ENCODE measurements at regions not wholly inside any gene's neighbourhood (a gene's known extent, or its start where the extent isn't known, plus 50 kb on each side); places are given as distances from the start of the nearest gene placed in this dataset.

- peak overlapping the region; percentile 27; the same call in 1 of the 2 replicates for H2AFZ ChIP-seq (ENCODE audit: low read depth)
- H3K36me3 ChIP-seq (replicated peaks in 1 of 2; ENCODE audit: control insufficient read depth in 1 of 2, insufficient read depth in 2 of 2, low read length in 1 of 2): no peaks in the 10 kb centered on the region
- H3K27ac ChIP-seq (ENCODE audit: low read depth in 2 of 2, low read length in 1 of 2): peak overlapping the region in 1 of 2 experiments; percentile 52; a peak in 2 of 4 replicates
Observed at GRCh38 chr1:58412071-58412580, 134.4 kb downstream of the OMA1 start.

More at GRCh38 chr1:58412071-58412580, 134.4 kb downstream of the OMA1 start:
- Histone ChIP-seq H3K4me2 (peak overlapping the region; percentile 53), H3K9me3 (no peaks in the 10 kb centered on the region), H3K27me3 (ENCODE audit: insufficient read depth) (no peaks in the 10 kb centered on the region), H3K4me1 (ENCODE audit: control insufficient read depth in 1 of 2, insufficient read depth in 2 of 2, low read depth in 1 of 2, low read length in 1 of 2) (peaks cover 2 to 13% of the 10 kb centered on the region in 2 experiments; a peak in 2 of 4 replicates), H4K20me1 (ENCODE audit: insufficient read depth) (no peaks in the 10 kb centered on the region), H3K79me2 (ENCODE audit: insufficient read depth) (no peaks in the 10 kb centered on the region), H3K9me2 (no peaks in the 10 kb centered on the region), H3K4me3 (ENCODE audit: low read depth in 2 of 2, low read length in 1 of 2) (no peak overlapping the region), H3K9ac (peak overlapping the region; percentile 34; the same call in 1 of the 2 replicates), H3F3A (replicated peaks; ENCODE audit: insufficient read depth) (peaks cover 9% of the 10 kb centered on the region)
- DNase-seq: no peak
- no peak for TF ChIP-seq FOXM1 (IDR thresholded peaks at IDR 0.05; ENCODE audit: low read depth)
- no peak for TF ChIP-seq REST (IDR thresholded peaks at IDR 0.05; ENCODE audit: low read depth, low read length)
- no peak for TF ChIP-seq IRF3 (IDR thresholded peaks at IDR 0.05; ENCODE audit: low read depth, low read length)
- no peak for TF ChIP-seq SMC3 (IDR thresholded peaks at IDR 0.05; ENCODE audit: low read depth, low read length)
- TF ChIP-seq RFX5 (IDR thresholded peaks at IDR 0.05; ENCODE audit: low read length): no peak
- TF ChIP-seq ELF1 (IDR thresholded peaks at IDR 0.05): no peak
- peak; percentile 37; the same call in 1 of the 2 replicates for TF ChIP-seq FOSL2 (IDR thresholded peaks at IDR 0.05; ENCODE audit: borderline replicate concordance, low read depth)
- TF ChIP-seq GABPA (IDR thresholded peaks at IDR 0.05; ENCODE audit: low read depth): no peak
- TF ChIP-seq EZH2phosphoT487 (IDR thresholded peaks at IDR 0.05; ENCODE audit: borderline replicate concordance, low read depth): no peak
- no peak for TF ChIP-seq RCOR1 (IDR thresholded peaks at IDR 0.05; ENCODE audit: low read length)
- 0 out of 2 replicates have a peak, but pooled peaks have one; percentile 9 for TF ChIP-seq PBX3 (IDR thresholded peaks at IDR 0.05)
- TF ChIP-seq USF2 (IDR thresholded peaks at IDR 0.05; ENCODE audit: borderline replicate concordance, low read depth, low read length): no peak
- TF ChIP-seq POLR2AphosphoS5 (IDR thresholded peaks at IDR 0.05; ENCODE audit: low read depth, low read length): no peak
- TF ChIP-seq TAF1 (IDR thresholded peaks at IDR 0.05; ENCODE audit: borderline replicate concordance, low read depth, low read length): no peak
- TF ChIP-seq TCF12 (IDR thresholded peaks at IDR 0.05): peak; percentile 19; the same call in 1 of the 2 replicates
- TF ChIP-seq NFIC (IDR thresholded peaks at IDR 0.05; ENCODE audit: borderline replicate concordance): no peak; the same call in 1 of the 2 replicates
- TF ChIP-seq JUND (IDR thresholded peaks at IDR 0.05): peak; percentile 34; the same call in 1 of the 2 replicates
- no peak for TF ChIP-seq EP300 (IDR thresholded peaks at IDR 0.05; ENCODE audit: borderline replicate concordance in 1 of 2, low read depth in 1 of 2, low read length in 1 of 2)
- TF ChIP-seq RAD21 (IDR thresholded peaks at IDR 0.05; ENCODE audit: low read length): no peak
- no peak for TF ChIP-seq USF1 (IDR thresholded peaks at IDR 0.05; ENCODE audit: borderline replicate concordance, low read depth)
- no peak for TF ChIP-seq ZBTB33 (IDR thresholded peaks at IDR 0.05; ENCODE audit: borderline replicate concordance, low read depth)
- TF ChIP-seq FOXJ3 (CRISPR knock-in tag; IDR thresholded peaks at IDR 0.05): no peak
- 0 out of 2 replicates have a peak, but pooled peaks have one; percentile 34 for TF ChIP-seq YY1 (IDR thresholded peaks at IDR 0.05; ENCODE audit: low read depth)
- TF ChIP-seq MXI1 (IDR thresholded peaks at IDR 0.05; ENCODE audit: low read depth, low read length): no peak
- WGBS (ENCODE audit: low lambda C conversion rate): 44% methylated on average over 4 of the region's 4 CpGs
- CTCF ChIA-PET: interaction anchor here (1.5 kb wide), 1 partner anchor 104 kb away, joined by 5 read pairs; no protein-coding TSS in a partner anchor
- POLR2A ChIA-PET: no interaction called here

Data from SK-N-SH (cell line).